OCI-LY1 (cell line): ENCODE measurements at regions not wholly inside any gene's neighbourhood (a gene's known extent, or its start where the extent isn't known, plus 50 kb on each side); places are given as distances from the start of the nearest gene placed in this dataset.

Experiments used
- H2AFZ ChIP-seq: fragments of 200-600 bp; sonication (generic), shearing (Covaris generic); 2 replicates; pipeline ENCODE4 v1.6.0; 2014; ENCODE audit warnings: antibody characterized with exemption, mild to moderate bottlenecking, low read length
- H3F3A ChIP-seq: fragments of 200-600 bp; sonication (generic), shearing (Covaris generic); 2 replicates; pipeline ENCODE4 v1.6.0; 2014; ENCODE audit warnings: mild to moderate bottlenecking, antibody characterized with exemption, low read length, moderate library complexity; ENCODE audit not compliant: insufficient read depth
- H3K27ac ChIP-seq: fragments of 200-600 bp; sonication (generic); 2 replicates; pipeline ENCODE4 v1.5.1; 2014; ENCODE audit warnings: low read length, mixed run types, mild to moderate bottlenecking, low read depth; ENCODE audit not compliant: poor library complexity, severe bottlenecking
- H3K27me3 ChIP-seq: fragments of 200-600 bp; sonication (generic); 2 replicates; pipeline ENCODE4 v1.6.0; 2014; ENCODE audit warnings: antibody characterized with exemption, mild to moderate bottlenecking, low read length, moderate library complexity; ENCODE audit not compliant: insufficient read depth
- H3K36me3 ChIP-seq: fragments of 200-600 bp; sonication (generic); 2 replicates; pipeline ENCODE4 v1.6.1; 2014; ENCODE audit warnings: mild to moderate bottlenecking, antibody characterized with exemption, low read length, moderate library complexity, mixed read lengths; ENCODE audit not compliant: insufficient read depth
- H3K4me1 ChIP-seq: fragments of 200-600 bp; sonication (generic); 2 replicates; pipeline ENCODE4 v1.5.1; 2014; ENCODE audit warnings: mild to moderate bottlenecking, low read length, moderate library complexity; ENCODE audit not compliant: insufficient read depth, severe bottlenecking
- H3K4me2 ChIP-seq: fragments of 200-600 bp; sonication (generic), shearing (Covaris generic); 2 replicates; pipeline ENCODE4 v1.6.1; 2014; ENCODE audit warnings: low read length
- H3K4me3 ChIP-seq: fragments of 200-600 bp; sonication (generic); 2 replicates; pipeline ENCODE4 v1.5.1; 2014; ENCODE audit warnings: low read length, low read depth, mild to moderate bottlenecking, mixed read lengths; ENCODE audit not compliant: poor library complexity, severe bottlenecking
- H3K79me2 ChIP-seq: fragments of 200-600 bp; shearing (Covaris generic); 2 replicates; pipeline ENCODE4 v1.6.1; 2016; ENCODE audit warnings: mixed run types, low read length, mixed read lengths; ENCODE audit not compliant: insufficient read depth
- H3K9ac ChIP-seq: fragments of 200-600 bp; sonication (generic), shearing (Covaris generic); 2 replicates; pipeline ENCODE4 v1.6.1; 2014; ENCODE audit warnings: mild to moderate bottlenecking, low read length, mixed read lengths
- H3K9me2 ChIP-seq: fragments of 200-600 bp; sonication (generic), shearing (Covaris generic); 2 replicates; pipeline ENCODE4 v1.6.1; 2014; ENCODE audit warnings: low read depth, mild to moderate bottlenecking, low read length, mixed read lengths
- H3K9me3 ChIP-seq: fragments of 200-600 bp; shearing (Covaris generic); 2 replicates; pipeline ENCODE4 v1.6.1; 2014; ENCODE audit warnings: low read length, mixed read lengths
- H4K20me1 ChIP-seq: fragments of 200-600 bp; sonication (generic), shearing (Covaris generic); 2 replicates; pipeline ENCODE4 v1.6.0; 2016; ENCODE audit warnings: mild to moderate bottlenecking, low read length; ENCODE audit not compliant: insufficient read depth
- EZH2 ChIP-seq: fragments of 200-600 bp; sonication (generic), shearing (Covaris generic); IDR thresholded peaks from 2 replicates; pipeline ENCODE4 v1.8.0; 2017; ENCODE audit warnings: borderline replicate concordance, mixed run types, mild to moderate bottlenecking, antibody characterized with exemption, low read length, moderate library complexity, mixed read lengths
- TF ChIP-seq, protein P1 (sequence below): fragments of 200-600 bp; sonication (generic), shearing (Covaris generic); IDR thresholded peaks from 2 replicates; pipeline ENCODE4 v1.5.1; 2017; ENCODE audit warnings: mild to moderate bottlenecking, antibody characterized with exemption, low read length, moderate library complexity, mixed read lengths

DNA sequence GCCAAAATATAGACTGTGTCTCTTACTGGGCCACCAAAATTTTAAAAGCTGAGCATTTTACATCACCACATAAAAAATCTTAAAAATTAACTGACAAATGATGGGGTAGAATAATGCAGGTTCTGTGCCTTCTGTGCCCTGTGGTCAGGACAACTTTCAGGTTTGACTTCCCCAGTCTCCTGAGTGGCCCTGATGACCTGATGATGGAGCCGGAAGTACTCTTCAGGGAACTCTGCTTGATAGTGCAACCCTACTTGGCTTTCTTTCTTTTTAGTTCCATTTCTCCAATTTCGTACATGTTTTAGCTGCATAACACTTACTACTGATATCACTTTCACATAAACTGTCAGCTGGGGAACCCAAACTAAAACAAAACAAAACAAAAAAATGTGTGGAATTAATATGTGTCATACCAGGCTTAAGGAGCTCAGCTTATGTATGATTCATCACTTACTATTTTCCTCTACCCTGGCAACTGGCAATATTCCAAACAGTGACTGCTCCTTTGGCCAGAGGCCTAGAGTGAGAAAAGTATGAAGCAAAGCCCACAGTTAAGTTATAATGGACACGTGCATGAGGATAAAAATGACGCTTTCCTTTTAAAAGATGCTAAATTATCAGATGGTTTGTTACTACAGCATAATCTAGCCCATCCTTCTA, 194.3 kb downstream of the BCHE start:
- Histone ChIP-seq H3K4me3 (no peak overlapping the region), H3K27ac (no peak overlapping the region), H4K20me1 (no peaks in the 10 kb centered on the region), H3K9me2 (no peaks in the 10 kb centered on the region), H3K9ac (no peak overlapping the region), H3K36me3 (no peaks in the 10 kb centered on the region), H3K4me1 (no peaks in the 10 kb centered on the region), H3K79me2 (no peaks in the 10 kb centered on the region), H3F3A (no peaks in the 10 kb centered on the region), H3K27me3 (no peaks in the 10 kb centered on the region), H3K4me2 (no peak overlapping the region), H3K9me3 (no peaks in the 10 kb centered on the region), H2AFZ (no peak overlapping the region)
- no peak for TF ChIP-seq EZH2
- TF ChIP-seq, protein P1, sequence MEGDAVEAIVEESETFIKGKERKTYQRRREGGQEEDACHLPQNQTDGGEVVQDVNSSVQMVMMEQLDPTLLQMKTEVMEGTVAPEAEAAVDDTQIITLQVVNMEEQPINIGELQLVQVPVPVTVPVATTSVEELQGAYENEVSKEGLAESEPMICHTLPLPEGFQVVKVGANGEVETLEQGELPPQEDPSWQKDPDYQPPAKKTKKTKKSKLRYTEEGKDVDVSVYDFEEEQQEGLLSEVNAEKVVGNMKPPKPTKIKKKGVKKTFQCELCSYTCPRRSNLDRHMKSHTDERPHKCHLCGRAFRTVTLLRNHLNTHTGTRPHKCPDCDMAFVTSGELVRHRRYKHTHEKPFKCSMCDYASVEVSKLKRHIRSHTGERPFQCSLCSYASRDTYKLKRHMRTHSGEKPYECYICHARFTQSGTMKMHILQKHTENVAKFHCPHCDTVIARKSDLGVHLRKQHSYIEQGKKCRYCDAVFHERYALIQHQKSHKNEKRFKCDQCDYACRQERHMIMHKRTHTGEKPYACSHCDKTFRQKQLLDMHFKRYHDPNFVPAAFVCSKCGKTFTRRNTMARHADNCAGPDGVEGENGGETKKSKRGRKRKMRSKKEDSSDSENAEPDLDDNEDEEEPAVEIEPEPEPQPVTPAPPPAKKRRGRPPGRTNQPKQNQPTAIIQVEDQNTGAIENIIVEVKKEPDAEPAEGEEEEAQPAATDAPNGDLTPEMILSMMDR: no peak

DNA sequence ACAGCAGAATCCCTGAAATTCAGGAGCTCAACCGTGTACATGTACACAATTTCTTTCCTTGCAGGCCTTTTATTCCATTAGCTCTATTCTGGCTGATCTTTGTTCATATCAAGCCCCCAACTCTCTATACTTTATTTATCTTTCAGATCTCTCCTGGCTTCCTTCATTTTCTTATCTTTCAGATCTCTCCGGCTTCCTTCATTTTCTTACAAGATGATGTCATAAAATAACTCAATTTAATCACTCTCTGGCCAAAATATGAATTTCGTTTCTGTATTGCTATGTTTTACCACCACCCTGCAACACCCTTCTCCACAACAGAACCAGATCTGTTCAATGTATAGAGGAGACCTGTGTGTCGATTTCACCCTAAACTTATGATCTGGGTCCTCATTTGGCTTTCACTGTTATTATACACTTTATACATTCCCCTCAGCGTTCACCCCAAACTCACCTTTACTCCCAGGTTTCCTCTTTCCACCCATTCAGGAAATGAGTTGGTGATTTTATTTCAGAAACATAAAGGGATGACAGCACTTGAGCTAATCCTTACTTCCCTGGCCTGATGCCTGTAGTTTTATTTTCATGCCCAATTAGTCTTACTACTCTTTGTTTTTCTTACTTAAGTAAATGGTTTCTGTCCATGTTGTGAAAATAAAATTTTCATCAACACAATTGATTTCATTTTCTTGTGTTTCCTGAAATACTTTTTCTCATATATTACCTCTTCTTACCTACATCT, 195.5 kb downstream of the BCHE start:
- Histone ChIP-seq H3F3A (no peaks in the 10 kb centered on the region), H3K4me2 (no peak overlapping the region), H2AFZ (no peak overlapping the region), H3K9ac (no peak overlapping the region), H3K4me3 (no peak overlapping the region), H3K9me2 (no peaks in the 10 kb centered on the region), H3K4me1 (no peaks in the 10 kb centered on the region), H3K79me2 (no peaks in the 10 kb centered on the region), H3K9me3 (no peaks in the 10 kb centered on the region), H3K36me3 (no peaks in the 10 kb centered on the region), H4K20me1 (no peaks in the 10 kb centered on the region), H3K27ac (no peak overlapping the region), H3K27me3 (no peaks in the 10 kb centered on the region)
- TF ChIP-seq, protein P1: no peak
- no peak for TF ChIP-seq EZH2

DNA sequence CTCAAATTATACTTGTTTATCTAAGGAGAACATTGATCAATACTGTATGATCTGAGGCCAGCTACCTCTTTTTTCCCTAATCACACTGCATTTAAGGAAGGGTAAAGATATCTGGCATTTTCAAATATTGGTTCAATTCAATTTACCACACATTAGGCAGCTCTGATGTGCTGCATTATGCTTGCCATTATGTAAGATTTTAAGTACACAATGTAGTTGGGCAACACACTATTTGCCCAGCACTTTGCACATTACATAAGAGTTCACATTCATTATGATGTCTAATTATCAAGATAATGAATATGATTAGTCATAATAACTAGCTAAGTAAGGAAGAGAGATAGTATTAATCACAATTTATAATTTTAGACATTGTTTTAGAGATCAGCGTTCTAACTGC, 196.3 kb downstream of the BCHE start:
- TF ChIP-seq, protein P1: no peak
- TF ChIP-seq EZH2: no peak
- Histone ChIP-seq H3K4me2 (no peak overlapping the region), H3K27ac (no peak overlapping the region), H3K4me3 (no peak overlapping the region), H3K9me3 (no peaks in the 10 kb centered on the region), H3K36me3 (no peaks in the 10 kb centered on the region), H3K4me1 (no peaks in the 10 kb centered on the region), H3F3A (no peaks in the 10 kb centered on the region), H3K9me2 (no peaks in the 10 kb centered on the region), H3K9ac (no peak overlapping the region), H3K27me3 (no peaks in the 10 kb centered on the region), H2AFZ (no peak overlapping the region), H4K20me1 (no peaks in the 10 kb centered on the region), H3K79me2 (no peaks in the 10 kb centered on the region)
